ENCODE measurements at regions not wholly inside any gene's neighbourhood (a gene's known extent, or its start where the extent isn't known, plus 50 kb on each side); places are given as distances from the start of the nearest gene placed in this dataset.

DNA sequence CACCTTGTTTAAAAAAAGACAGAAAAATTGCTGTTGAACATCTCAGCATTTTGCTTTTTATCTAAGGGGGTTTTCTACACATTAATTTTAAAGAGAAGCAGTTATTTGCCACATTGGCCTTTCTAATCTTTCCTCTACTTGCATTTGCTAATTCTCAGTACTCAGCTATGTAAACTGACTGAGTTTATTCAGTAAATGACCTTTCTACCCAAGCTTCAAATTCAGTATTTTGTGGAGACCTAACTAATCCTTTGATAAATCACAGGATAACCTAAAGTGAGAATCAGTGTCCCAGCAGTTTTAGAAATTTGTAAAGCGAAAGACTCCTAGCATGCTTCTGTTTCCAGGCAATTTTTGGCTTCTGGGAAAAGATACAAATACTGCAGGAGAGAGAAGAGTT is 288.4 kb downstream of the ASXL3 start:
- DNase-seq = no peak

DNA sequence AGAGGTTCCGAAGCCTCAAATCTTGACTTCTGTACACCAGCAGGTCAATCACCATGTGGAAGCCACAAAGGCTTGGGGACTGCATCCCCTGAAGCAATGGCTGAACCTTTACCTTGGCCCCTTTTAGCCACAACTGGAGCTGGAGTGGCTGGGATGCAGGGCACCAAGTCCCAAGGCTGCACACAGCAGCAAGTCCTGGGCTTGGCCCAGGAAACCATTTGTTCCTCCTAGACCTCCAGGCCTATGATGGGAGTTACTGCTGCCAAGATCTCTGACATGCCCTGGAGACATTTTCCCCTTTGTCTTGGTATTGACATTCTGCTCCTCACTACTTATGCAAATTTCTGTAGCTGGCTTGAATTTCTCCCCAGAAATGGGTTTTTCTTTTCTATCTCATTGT is 285.9 kb downstream of the ASXL3 start:
- no peak for DNase-seq

DNA sequence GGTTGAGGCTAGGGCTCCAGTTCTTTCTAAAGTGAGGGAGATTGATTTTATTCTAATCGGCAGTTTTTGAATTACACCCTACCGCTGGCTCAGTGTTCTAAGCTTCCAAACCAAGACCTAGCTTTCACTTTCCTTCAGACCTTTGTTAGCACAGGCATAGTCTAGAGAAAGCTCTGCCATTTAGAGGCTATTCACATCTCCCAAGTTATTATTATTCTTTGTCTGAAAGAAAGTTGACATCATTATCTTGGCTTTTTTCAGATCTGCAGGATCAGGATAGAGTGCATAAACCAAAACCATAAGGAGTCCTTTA is 276.8 kb downstream of the ASXL3 start:
- DNase-seq = no peak

DNA sequence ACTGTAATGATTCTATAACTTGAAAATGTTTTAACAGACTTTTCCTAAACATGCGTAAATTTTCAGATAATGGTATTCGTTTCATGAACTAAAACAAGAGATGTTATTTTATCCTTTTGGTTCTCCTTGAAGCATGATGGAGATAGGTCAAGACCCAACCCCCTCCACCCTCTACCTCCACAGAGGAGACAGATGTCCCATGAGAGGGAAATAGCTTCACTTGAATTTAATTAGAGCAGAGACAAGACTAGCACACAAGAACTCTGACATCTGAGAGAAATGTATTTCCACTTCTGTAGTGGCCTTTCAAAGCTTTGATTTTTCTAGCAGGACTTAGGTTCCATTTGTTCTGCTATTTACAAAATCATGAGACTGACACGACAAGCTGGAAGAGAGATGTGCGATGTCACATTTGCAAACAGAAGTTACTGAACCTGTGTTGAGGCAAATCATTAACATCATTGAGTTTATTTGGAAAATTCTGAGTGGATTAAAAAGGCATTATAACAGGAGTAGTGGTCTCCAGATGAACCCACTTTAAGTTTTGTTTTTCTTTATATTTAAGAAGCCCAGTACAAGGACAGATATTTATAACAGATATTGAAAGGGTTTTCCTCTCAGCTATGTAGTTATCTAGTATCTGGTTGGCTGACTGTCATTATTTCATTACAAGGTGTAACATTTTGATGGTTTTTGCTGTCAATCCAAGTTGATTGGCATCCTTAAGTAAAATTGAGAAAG is 276.2 kb downstream of the ASXL3 start:
- no peak for DNase-seq

DNA sequence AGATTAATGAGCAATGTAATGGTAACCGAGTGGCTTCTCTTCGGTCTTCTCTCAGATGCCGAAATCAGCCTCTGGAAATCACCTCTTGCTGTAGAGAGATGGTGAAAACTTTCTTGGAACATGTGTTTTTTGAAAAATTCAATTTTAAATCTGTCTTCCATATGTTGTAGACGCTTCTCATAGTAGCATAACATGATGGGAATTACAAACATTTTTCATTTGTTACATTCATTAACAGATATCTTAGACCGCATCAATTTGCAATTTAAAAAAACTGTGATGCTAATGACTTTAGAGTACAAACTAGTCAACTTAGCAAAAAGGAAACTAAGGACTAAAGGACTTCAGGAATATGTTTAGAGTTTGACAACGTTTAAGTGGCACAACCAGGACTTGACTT is 275.2 kb downstream of the ASXL3 start:
- DNase-seq = no peak

DNA sequence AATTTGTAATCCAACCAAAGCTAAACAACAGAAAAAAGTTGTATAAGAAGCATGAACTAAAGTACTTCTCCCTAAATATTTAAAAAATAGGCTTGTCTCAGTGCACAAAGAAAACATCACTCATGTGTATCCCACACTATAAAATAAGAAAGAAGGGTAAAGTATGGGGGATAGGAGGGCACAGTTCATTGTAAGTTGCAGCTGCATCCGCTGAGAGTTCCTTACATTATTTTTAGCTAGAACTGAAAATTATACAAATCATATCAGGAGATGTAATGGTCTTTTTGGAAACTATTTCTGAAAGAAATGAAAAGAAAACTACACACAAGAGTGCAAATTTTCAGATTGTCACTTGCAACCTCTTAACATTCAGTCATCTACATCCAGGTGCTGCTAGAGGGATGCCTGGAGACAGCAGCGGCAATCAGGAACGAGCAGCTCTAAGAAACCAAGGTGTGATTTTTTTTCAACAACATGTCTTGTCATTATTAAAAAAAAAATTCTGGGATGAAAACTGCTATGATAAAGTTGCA is 273.6 kb downstream of the ASXL3 start:
- no peak for DNase-seq

DNA sequence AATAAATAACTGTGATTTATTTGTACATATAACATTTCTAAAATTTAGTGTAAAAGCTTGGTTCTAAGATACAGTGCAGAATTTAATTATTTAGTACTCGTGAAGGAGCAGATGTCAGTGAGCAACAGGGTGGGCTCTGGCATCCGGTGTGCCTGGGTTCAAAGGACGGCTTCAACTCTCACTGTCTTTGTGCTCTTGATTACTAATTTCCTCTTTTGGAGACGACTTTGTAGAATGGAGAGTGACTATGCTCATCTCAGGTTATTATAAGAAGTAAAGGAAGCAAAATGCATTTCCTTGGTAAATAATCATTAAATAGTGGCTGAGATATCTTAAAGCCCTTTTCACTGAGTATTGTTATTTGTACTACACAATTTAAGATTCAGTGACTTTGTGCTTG is 271.7 kb downstream of the ASXL3 start:
- no peak for DNase-seq

DNA sequence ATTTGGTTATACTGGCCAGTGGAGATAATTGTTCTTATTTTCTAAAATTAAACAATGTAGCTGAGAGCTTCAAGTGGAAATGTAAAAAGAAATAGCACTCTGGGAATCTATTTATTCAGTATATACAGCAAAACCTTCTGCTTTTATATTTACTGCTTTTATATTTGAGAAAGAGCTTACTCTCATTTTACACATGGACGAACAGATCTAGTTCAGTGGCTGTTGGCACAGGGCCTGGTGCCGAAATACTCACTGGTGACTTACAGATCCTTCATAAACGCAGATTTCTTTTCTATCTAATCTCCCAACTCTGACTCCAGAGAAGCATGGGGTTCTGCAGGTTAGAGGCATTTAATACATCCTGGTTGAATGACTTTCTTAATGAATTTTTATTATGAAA is 266.2 kb downstream of the ASXL3 start:
- peak in 5 of 58 donors; percentile 4 to 26 (median 6) for DNase-seq

DNA sequence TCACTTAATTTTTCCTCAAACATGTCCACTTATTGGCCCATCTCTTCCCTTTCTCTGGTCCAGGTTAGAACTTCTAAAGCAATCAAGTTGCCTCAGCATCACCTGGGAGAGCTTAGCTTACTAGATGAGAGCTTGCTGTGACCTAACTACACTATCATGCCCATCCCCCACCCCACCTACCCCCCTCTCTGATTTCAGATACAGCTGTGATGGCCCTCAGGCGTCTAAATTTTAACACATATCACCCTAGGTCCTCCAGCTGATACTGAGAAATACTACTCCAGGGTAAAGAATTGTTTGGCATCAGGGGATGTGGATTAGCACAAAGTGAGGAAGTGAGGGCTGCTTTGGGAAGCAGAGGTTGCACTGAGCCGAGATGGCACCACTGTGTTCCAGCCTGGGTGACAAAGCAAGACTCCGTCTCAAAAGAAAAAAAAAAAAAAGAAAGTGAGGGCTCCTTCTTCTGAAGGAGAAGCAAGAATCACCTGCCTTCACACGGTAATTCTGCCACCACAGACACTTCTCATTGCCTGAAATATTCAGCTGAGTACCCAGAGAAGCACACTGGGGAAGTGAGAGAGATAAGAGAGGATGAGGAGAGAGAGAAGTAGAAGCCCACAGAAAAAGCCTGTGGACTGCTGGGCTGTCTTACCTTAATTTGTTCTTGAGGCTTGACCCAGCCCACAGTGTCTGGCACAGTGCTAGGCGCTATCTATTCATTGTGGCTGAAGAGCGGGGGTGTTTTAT is 263.4 kb downstream of the ASXL3 start:
- DNase-seq = no peak

DNA sequence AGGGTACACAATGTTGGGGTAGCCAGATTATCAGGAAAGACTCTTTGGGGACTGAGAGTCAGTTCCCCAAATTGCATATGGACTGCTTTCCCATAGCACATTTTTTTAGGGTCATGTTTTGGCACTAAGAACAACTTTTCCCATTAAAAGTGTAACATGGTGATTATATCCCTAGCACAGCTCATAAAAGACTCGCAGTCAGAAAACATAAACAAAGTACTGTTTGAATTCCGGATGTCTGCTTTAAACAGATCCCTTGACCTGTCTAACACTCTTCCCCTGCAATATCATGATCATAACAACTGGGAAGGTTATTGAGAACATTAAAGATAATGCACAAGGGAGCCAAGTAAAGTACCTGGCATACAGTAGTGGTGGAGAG is 262.2 kb downstream of the ASXL3 start:
- DNase-seq = no peak

DNA sequence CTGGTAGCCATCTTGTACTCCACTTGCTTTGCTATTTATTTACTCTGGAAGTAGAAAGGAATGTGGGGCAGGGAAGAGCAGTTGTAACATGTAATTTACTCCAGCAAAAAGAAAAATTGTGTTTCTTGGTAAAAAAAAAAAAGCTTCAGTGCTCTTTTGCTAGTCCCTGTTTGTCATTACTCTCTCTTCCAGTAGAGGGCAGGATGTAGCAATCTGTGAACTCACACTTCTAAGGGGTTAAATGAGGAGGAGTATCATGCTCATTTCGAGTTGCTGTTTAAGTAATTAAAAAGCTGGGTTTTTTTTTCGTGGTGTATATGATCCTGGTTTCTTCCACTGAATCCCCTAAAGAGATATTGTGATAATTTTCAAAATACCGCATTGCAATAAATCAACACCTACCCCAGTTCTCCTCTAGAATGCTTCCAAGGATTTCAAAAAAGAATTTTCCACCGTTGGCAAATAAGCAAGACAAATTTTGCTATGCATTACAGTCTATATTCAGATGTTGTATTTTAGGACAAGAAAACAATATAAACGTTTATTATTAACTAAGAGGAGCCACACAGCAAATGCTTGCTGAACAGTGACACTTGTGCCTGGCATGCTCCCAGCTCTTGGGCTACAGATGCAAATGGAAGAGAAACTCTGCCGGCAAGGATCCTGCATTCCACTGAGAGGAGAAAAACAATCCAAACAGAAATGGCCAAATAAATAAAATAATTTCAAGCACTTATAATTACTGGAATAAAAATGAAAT is 261.6 kb downstream of the ASXL3 start:
- peak in 21 of 58 donors; percentile 0 to 49 (median 9) for DNase-seq

DNA sequence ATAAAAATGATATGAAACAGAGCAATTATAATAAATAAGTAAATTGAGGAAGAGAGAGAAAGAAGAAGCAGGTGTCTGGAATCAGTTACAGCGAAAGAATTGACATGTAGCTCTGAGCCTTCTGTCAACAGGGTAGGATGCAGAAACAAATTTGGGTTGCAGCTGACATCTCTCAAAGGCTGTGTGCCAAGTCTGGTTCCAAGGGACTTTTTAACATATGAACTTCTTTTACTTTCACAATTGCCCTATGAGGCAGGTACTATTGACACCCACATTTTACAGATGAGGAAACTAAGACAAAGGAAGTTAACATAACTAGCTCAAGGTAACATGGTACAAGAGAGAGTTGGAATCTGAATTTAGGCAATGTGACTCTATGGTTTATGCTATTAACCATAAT is 260.0 kb downstream of the ASXL3 start:
- no peak for DNase-seq

DNA sequence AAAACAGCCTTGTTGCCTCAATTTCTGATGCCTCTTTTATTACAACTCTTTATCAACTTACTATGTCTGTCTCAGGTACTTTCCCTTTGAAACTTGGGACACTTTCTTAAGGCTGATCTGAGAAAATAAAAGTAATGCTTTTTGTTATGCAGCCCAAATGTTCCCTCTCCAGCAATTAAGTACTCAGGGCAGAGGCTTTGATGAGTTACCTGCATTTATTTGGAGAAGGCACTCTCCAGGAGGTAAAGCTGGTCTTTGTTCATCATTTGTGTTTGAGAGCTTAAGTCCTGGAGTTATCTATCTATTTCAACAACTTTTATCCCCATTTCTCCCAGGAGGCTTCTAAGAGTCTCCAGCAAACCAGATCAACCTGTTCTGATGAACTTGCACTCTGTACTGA is 259.2 kb downstream of the ASXL3 start:
- DNase-seq = no peak

DNA sequence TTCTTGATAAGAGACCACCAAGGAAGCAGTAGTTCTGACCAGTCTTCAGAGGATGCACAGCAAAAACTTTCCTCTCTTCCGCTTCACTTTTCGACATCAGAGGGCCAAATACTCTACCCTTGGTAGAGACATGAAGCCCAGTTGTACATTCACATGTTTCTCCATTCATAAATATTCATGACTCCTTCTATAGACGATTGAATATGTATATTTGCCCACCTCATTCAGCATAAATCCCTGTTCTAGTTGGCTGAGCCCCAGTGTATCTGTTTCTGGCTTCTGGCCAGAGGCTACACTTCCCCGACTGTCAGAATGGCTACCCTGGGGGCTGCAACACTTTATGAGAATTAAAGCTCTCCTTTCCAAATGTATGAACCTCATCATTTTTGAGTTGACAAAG is 258.5 kb downstream of the ASXL3 start:
- DNase-seq = no peak

DNA sequence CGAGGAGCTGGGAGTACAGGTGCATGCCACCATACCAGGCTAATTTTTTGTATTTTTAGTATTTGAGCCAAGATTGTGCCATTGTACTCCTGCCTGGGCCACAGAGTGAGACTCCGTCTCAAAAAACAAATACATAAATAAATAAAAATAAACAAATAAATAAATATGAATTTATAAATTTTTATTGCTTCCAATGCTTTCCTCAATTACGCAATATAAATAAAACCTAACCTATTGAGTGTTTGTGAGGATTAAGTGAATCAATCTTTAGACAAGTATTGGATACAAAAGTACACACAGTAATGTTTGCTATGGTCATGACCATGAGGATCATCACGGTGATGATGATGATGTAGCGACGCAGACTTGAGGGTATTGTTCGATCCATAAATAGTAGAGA is 257.4 kb downstream of the ASXL3 start:
- no peak for DNase-seq

DNA sequence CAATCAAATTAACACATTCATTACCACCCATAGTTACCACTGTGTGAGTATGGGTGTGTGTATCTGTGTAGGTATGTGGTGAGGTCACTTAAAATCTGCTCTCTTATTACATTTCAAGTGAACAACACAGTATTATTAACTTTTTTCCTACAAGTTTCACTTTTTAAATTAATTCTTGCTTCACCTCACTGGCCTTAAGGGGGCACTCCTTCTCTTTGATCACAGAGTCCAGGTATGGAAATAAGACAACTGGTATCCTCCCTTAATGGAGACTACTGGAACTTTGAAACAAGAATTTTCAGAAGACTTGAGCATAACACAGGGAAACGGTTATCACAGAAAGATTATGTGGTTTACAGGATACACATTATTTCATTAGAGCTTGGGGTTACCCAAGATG is 255.8 kb downstream of the ASXL3 start:
- no peak for DNase-seq

DNA sequence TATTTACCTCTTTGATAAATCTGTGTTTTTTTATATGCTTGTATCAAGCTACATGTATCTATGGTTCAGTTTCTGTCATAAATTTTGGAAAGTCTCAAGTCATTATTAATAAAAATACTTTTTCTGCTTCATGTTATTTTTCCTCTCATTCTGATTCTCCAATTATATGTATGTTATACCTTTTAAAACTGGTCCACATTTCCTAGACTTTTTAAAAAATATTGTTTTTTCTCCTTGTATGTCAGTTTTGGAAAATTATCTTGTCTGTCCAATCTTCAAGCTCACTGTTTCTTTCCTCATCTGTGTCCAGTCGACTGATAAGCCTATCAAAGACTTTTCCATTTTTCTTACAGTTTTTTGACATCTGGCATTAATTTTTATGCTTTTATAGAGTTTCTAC is 253.4 kb downstream of the ASXL3 start:
- DNase-seq = no peak

DNA sequence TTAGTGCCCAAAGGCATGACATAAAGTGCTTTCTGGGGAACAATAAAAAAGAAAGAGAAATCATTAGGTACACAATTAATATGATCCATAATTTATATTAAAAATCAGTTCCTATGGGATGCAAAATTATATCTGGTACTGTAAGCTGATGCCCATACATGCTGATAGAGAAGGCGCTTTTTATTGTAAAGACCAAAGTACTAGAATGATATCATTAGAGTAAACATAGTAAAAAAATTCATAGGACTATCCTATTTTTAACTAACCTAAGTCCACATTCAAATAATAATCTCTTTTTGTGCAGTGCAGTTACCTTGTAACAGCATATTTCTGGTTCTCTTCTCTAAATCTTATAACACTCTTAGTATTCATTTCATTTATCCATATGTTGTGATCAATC is 252.2 kb downstream of the ASXL3 start:
- DNase-seq = no peak

DNA sequence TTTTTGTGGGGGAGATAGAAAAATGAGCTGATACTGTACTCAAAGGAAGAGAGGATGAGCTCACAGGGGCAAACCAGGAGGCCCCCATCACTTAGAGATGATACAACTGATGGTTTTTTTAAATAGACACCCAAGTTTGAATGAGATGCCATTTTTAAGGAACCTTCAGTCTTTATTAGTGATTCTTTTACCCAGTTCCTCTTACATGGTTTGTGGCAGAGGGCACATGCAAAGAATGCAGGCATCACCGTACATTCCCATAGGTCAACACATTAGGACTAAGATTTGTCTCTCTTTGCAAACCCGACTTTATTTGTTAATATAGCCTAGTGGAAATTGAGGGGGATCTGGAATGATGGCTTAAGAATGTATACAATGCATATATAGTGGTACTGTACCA is 250.9 kb downstream of the ASXL3 start:
- DNase-seq = no peak

DNA sequence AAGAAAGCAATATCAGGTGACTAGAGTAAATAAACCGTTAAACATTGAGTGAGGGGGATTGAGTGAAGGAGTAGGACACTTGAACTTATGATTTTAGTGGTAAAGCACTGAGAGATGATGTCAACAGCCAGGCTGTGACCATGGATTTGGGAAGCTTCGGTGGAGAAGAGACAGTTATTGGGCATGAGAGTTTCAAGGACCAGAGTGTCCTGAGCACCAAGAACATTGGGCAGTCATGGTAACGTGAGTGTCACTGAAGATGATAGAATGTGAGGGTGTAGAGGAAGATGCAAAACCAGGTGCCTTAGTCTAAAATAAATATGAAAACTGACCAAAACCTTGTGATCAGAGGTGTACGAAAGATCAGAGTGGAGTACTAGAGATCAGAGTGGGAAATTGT is 248.1 kb downstream of the ASXL3 start:
- DNase-seq = peak in 1 of 58 donors; percentile 2

DNA sequence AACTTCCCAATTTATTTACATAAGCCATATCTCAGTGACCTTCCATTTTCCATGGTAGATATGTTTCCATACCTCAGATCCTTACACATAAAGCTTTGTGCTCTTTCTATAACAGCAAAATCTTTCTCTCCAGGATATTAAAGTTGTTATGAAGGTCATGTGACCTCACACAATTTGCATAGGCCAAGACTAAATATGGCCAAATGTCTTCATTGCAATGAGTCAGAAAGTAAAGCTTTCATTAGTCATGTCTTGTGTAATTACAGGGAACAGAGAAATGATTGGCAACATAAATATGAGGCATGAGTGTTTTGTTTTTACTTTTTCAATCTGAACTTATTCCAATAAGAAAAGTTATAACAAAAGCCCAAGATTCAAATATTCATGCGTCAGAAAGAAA is 243.5 kb downstream of the ASXL3 start:
- DNase-seq = no peak

Measured in anterior cingulate cortex (tissue), 58 donors.